HG03432 (cell line): ENCODE measurements at regions not wholly inside any gene's neighbourhood (a gene's known extent, or its start where the extent isn't known, plus 50 kb on each side); places are given as distances from the start of the nearest gene placed in this dataset.
A peak's percentile ranks its signal among the peaks of the same experiment; 100 is the strongest.

ENCODE experiments used
- ATAC-seq: cut with Tn5 transposase; IDR thresholded peaks from one replicate; pipeline ENCODE4 v1.9.1; 2021; ENCODE audit warnings: mild to moderate bottlenecking, moderate library complexity; ENCODE audit not compliant: unreplicated experiment

- ATAC-seq = no peak
These were observed 115.9 kb downstream of the LY86 start for GRCh38 chr6:6704103-6705060.

- no peak for ATAC-seq
These were observed 116.5 kb downstream of the LY86 start for GRCh38 chr6:6705061-6705425.

GRCh38 chr6:6705915-6706675, 117.6 kb downstream of the LY86 start:
- ATAC-seq = no peak

DNA sequence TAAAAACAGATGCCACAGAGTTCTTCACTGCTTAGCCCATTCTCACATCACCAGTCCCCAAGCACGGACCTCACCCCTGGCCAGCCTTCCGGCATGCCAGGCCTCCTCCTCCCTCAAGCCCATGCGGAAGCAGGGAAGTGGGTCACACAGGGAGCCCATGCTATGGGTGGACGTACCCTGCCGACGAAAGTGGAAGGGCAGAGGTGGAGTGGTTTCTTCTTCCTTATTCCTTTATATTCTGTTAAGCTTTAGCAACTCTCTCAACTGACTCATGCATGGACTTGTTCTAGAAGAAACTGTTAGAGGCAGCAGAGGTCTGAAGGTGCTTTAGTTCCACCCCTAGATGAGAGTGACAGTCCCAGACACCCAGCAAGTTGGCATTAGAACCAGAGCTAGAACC, 118.6 kb downstream of the LY86 start:
- ATAC-seq = no peak

DNA sequence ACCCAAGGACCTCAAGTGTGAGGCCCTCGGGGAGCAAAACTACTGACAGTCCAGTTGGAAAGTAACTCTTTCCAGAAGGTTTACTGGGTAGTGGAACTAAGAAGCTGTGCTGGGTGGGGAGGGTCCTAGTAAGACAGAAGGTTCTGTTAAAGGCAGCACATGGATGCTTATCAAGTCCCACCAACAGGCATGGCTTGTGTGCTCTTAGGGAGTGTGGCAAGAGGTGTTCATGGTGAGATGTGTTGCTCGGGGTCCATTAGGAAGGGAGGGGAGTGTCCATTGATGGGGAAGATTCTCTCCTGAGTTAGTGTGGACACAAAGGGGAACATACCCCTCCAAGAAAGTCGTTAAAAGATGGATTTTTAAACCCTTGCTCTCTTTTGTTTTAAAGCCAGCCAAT, 120.6 kb downstream of the LY86 start:
- ATAC-seq = no peak

DNA sequence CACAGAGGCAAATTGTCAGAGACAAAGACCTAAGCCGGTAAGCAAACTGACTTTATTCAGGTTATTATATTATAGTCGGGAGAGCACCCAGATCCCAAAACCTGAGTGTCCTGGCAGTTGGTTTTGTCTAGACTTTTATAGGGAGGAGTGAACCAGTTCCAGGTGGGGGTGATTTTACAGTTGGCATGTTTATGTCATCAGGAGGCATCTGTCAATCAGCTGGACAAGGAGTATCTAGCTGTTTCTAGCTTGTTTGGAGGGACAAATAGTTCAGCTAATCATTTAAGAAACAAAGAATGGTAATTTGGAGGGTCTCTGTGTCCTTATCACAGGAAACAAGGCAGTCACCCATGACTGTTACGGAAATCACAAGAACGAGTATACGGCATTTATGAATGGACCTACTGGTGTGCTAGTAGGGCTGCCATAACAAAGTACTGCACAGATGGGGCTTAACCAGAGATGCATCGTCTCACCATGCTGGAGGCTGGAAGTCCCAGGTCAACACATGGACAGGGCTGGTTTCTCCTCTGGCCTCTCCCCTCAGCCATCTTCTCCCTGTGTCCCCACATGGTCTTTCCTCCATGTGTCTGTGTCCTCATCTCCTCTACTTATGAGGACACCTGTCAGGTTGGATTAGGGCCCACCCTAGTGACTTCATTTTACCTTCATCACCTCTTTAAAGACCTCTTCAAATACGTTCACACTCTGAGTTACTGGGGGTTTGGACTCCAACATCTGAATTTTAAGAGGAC, 122.7 kb downstream of the LY86 start:
- ATAC-seq = no peak

DNA sequence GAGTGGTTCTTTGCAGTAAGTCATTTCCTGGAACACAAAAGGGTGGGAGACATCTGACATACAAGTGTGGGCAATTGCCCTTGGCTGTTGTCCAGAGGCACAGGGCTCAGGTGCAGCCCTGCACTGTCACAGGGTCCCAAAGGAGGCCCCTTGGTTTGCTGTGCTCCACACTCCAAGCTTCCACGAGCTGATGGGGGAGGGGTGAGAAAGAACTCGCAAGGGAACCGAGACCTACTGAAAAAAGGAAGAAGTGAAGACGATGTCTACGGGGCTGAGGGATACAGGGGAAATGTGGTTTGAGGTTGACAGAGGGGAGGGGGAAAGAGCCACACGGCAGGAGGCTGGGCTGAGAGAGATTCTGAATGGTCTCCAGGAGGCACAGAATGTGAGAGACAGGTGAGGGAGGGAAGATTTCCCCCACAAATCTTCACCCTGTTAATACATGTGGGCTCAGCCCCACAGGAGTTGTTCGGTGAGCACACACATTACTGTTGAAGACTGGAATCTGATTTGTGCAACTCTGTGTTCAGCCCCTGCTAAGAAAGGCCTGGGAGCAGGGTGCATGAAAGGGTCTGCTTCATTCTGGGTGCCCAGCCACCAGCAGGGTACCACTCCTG, 123.4 kb downstream of the LY86 start:
- ATAC-seq = peak; percentile 74

DNA sequence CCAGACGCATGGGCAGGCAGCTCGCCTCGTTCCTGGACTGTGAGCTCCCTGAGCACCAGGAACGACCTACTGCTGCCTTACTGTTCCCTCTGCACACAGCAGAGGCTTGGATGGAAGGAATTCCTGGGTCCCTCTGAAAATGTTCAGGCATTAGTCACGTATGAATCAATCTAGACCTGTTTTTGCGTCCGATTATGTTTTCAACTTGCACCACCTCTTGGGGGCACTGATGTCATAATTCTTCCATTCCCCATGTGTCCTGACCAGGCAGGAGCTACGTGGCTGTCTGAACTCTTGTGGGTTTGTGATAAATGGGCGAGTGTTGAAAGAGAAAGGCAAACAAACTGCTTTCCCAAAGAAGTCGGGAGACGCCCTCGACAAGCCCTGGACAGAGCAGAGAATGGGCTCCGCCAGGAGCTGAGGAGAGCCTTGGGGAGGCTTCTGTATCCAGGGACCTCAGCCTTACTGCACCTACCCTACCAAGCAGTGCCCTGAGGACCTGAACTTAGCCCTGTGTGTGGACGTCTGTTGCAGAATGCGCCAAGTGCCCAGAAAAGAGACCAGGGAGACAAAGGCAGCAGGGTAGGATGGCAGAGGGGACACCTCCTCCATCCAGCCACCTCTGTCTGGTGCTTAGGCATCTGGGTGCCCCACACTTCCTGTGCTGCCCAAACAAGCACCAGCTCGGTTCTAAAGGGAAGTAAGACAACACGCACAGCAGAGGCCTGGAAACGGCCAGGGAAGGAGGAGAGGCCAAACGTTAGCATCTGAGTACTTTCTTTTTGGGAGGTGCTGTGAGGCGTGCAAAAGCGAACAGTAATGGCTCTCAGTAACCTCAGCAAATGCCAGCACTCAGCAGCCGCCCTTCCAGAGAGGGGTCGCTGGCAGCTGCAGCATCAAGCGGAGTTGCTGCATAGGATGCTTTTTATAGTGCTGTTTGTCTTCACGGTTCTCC, 124.2 kb downstream of the LY86 start:
- ATAC-seq = peak; percentile 42

GRCh38 chr6:6713657-6714056, 125.1 kb downstream of the LY86 start:
- ATAC-seq = no peak

GRCh38 chr6:6714118-6714897, 125.8 kb downstream of the LY86 start:
- ATAC-seq = no peak

- no peak for ATAC-seq
These were observed 126.4 kb downstream of the LY86 start for GRCh38 chr6:6714953-6715352.

DNA sequence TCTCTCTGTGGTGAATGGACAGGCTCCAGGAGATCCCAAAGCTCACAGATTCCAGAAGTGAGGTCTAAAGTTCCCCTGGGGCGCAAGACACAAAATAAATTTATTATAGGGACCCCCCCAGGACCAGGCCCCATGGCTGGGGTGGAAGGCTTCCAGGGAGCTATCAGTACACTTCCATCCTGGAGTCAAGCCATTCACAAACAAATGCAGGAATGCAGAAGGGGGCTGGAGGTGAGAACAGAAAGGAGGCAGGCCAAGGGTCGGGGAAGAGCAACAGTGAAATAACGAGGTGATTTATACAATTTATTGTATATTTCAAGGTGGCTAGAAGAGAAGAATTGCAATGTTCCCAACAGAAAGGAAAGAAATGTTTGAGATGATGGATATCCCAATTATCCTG, 126.9 kb downstream of the LY86 start:
- no peak for ATAC-seq

- ATAC-seq = no peak
These were observed 128.7 kb downstream of the LY86 start for GRCh38 chr6:6716998-6717763.

DNA sequence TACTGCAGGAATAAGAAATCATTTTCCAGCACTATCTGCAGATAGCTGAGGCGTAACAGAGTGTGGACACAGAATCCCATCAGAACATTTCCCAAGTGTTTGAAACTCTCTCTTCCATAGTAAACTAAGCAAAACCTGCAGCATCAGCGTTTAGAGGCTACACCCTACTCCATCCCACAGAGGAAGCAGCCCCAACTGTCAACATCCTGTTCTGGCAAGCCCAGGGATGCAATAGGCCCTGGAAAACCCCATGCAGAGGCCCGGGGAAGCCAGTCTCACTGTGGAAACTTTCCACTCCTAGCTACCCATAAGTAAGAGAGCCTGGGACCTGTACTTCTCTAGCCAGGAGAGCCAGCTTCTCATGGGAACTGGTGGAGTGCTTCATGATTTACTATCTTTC, 129.4 kb downstream of the LY86 start:
- no peak for ATAC-seq

GRCh38 chr6:6721606-6722005, 133.1 kb downstream of the LY86 start:
- ATAC-seq = no peak

DNA sequence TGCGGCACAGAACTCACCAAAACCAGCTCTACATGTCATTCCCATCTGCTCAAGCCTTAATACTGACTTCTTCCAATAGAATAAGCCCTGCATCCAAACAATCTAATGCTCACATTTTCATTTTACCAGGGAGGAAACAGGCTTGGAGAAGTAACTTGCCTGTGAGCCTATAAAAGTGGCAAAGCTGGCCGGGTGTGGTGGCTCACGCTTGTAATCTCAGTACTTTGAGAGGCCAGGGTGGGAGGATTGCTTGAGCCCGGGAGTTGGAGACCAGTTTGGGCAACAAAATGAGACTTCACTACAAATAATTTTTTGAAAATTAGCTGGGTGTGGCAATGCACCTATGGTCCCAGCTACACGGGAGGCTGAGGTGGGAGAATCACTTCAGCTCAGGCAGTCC, 133.7 kb downstream of the LY86 start:
- ATAC-seq = no peak

GRCh38 chr6:6723361-6723760, 134.8 kb downstream of the LY86 start:
- no peak for ATAC-seq

DNA sequence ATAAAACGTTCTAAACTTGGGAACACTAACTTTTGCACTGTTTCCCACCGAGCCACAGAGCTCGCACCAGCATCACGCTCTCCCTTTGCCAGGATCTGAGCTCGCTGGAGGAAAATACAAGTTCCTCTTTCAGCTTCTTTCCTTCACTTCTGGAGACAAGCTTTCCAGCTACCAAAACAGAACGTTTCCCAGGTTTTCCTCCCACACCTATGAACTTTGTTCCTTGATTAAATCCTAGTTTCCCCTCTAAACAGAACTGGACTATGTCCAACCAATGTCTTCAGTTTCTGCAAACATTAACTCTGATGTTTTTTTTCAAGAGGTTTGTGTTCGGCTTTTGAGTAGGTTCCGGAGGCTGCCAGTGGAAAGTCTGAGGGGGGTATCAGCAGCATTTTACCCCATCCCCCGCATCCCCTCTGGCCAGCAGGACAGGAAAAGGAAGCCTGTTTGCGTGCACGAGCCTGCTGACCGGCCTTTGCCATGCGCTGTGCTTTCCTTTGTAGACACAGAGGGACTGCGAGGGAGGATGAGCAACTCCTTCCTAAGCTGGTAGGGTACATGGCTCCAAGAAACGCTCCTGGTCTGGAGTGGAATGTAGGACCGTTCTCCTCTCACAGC, 135.5 kb downstream of the LY86 start:
- no peak for ATAC-seq
